ENCODE measurements at regions not wholly inside any gene's neighbourhood (a gene's known extent, or its start where the extent isn't known, plus 50 kb on each side); places are given as distances from the start of the nearest gene placed in this dataset.

DNA sequence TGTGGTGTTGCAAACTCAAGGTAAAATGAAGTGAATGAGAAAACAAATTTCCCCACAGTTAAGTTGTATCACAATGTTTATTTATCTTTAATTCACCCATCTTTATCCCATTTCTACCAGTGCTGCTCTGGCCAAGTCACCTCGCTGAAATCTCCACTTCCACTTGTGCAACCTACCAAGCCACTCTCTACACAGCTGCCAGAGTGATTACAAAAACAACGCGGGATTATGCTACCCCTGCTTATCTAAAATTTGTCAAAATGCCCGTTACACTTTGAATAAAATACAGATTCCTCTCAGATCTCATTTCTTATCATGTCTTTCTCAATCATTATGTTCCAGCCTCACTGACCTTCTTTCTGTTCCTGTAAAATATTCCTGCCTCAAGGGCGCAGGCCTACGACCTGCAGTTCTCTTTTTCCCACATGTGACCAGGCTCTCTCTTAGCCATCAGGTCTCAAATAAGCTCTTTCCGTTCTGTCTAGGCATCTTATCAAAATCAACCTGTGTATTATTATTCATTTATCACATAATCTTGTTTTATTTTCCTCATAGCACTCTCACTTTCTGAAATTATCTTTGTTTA is 95.6 kb downstream of the NTMT2 start:
- no peak for TF ChIP-seq CTCF (IDR thresholded peaks at IDR 0.05; ENCODE audit: low read depth, low read length)
- no peak overlapping the region for H3K27ac ChIP-seq
- no peaks in the 10 kb centered on the region for H3K9me3 ChIP-seq (ENCODE audit: severe bottlenecking)
- no peaks in the 10 kb centered on the region for H3K27me3 ChIP-seq (ENCODE audit: insufficient read depth, low read depth, severe bottlenecking)
- H3K4me3 ChIP-seq (ENCODE audit: low read depth, low read length): no peak overlapping the region
- no peak for DNase-seq
- no peaks in the 10 kb centered on the region for H3K36me3 ChIP-seq

- no peaks in the 10 kb centered on the region for H3K36me3 ChIP-seq
- TF ChIP-seq CTCF (IDR thresholded peaks at IDR 0.05; ENCODE audit: low read depth, low read length): no peak
- no peak for DNase-seq
- H3K4me3 ChIP-seq (ENCODE audit: low read depth, low read length): no peak overlapping the region
- H3K27ac ChIP-seq: no peak overlapping the region
- H3K27me3 ChIP-seq (ENCODE audit: insufficient read depth, low read depth, severe bottlenecking): no peaks in the 10 kb centered on the region
- H3K9me3 ChIP-seq (ENCODE audit: severe bottlenecking): no peaks in the 10 kb centered on the region
These were observed 102.2 kb downstream of the NTMT2 start for GRCh38 chr1:170247751-170248521.

GRCh38 chr1:170250531-170251276 is 104.9 kb downstream of the NTMT2 start:
- Histone ChIP-seq H3K27me3 (ENCODE audit: insufficient read depth, low read depth, severe bottlenecking) (no peaks in the 10 kb centered on the region), H3K9me3 (ENCODE audit: severe bottlenecking) (no peaks in the 10 kb centered on the region), H3K27ac (no peak overlapping the region), H3K4me3 (ENCODE audit: low read depth, low read length) (no peak overlapping the region), H3K36me3 (no peaks in the 10 kb centered on the region)
- TF ChIP-seq CTCF (IDR thresholded peaks at IDR 0.05; ENCODE audit: low read depth, low read length): no peak
- DNase-seq: no peak

DNA sequence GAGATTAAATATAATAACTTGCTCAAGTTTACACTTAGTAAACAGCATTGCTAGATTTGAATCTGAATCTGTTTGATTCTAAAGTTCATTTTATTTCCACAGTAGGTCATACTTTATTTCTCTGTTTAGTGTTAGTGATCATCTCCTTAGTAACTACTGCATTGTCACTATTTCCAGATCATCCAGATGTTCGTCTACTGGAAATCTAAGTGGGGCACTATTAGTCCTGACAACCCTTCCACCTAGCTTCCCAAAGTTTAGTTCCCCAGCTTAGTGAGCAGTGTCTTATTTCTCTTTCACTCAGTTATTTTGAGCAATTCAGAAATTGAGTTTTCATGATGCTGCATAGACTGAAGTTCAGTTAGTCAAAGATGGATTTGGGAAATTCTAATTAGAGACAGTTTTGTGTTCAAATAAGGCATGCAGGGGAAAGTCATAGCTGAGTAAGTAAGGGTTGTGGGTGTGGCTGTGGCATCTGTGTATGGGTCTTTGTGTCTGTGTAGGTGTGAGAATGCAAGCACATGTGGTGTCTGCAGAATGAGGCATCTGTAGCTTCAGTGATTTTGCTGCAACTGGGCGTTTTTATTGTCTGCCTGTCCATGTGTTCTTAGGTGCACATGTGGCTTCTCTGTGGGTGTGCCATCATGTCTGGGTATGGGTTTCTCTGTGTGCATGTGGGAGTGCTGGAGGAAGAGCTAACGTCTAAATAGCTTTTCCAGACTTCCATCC is 107.3 kb downstream of the NTMT2 start:
- H3K27me3 ChIP-seq (ENCODE audit: insufficient read depth, low read depth, severe bottlenecking): no peaks in the 10 kb centered on the region
- DNase-seq: no peak
- H3K36me3 ChIP-seq: no peaks in the 10 kb centered on the region
- H3K9me3 ChIP-seq (ENCODE audit: severe bottlenecking): no peaks in the 10 kb centered on the region
- H3K27ac ChIP-seq: no peak overlapping the region
- no peak for TF ChIP-seq CTCF (IDR thresholded peaks at IDR 0.05; ENCODE audit: low read depth, low read length)
- no peak overlapping the region for H3K4me3 ChIP-seq (ENCODE audit: low read depth, low read length)

- Histone ChIP-seq H3K27ac (no peak overlapping the region), H3K27me3 (ENCODE audit: insufficient read depth, low read depth, severe bottlenecking) (no peaks in the 10 kb centered on the region), H3K9me3 (ENCODE audit: severe bottlenecking) (no peaks in the 10 kb centered on the region), H3K4me3 (ENCODE audit: low read depth, low read length) (no peak overlapping the region), H3K36me3 (no peaks in the 10 kb centered on the region)
- no peak for TF ChIP-seq CTCF (IDR thresholded peaks at IDR 0.05; ENCODE audit: low read depth, low read length)
- no peak for DNase-seq
These were observed 108.6 kb downstream of the NTMT2 start for GRCh38 chr1:170254371-170254770.
